Body of pancreas (tissue), 4 donors: ENCODE measurements at regions not wholly inside any gene's neighbourhood (a gene's known extent, or its start where the extent isn't known, plus 50 kb on each side); places are given as distances from the start of the nearest gene placed in this dataset.

Experiments
- CTCF ChIP-seq, 7 experiments: fragments of 450-650 bp in 4 of 7; fragments of 200-600 bp in 3 of 7; sonication (generic) in 3 of 7; IDR thresholded peaks; one replicate each; pipeline ENCODE4 v1.5.1; 2016 to 2019; ENCODE audit warnings: antibody characterized with exemption in 7 of 7
- POLR2A ChIP-seq, 3 donors: fragments of 450-650 bp; IDR thresholded peaks; one replicate each; pipeline ENCODE4 v1.6.1; 2016; ENCODE audit warnings: antibody characterized with exemption in 3 of 3, mild to moderate bottlenecking in 2 of 3

DNA sequence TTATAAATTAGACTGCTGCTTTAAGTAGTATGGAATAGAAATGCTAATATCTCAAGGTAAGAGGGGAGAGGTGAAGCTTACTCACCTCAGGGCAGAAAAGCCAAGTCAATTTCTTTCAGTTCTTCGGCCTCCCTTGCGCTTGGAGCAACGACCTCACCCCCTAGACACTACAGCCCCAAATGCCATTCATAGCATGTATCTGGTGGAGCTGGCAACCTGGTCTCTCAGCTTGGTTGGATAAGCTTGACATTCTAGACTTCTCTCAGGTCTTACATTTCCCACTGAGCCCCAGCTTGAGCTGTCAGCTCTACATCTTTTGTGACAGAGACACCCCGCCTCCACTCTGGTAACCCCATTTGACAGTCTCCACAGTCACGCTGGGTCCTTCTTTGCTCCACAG lies 154.9 kb downstream of the ZNF608 start:
- TF ChIP-seq POLR2A (IDR thresholded peaks at IDR 0.05) (no peak), CTCF (IDR thresholded peaks at IDR 0.05) (no peak)
